Fibroblast of lung (primary cell): ENCODE measurements at regions not wholly inside any gene's neighbourhood (a gene's known extent, or its start where the extent isn't known, plus 50 kb on each side); places are given as distances from the start of the nearest gene placed in this dataset.

Experiments used
- EZH2 ChIP-seq: IDR thresholded peaks from 2 replicates; pipeline ENCODE4 v1.5.1; 2012; ENCODE audit warnings: low read length, control low read depth, mild to moderate bottlenecking; ENCODE audit errors: missing control alignments
- TF ChIP-seq, protein P1 (sequence below), 2 donors: IDR thresholded peaks in 1 of 2; conservative IDR thresholded peaks in 1 of 2; 1 replicate in 1 of 2; 2 replicates in 1 of 2; pipeline ENCODE4 v1.5.1; 2011 to 2012; ENCODE audit warnings: low read length in 2 of 2, control low read depth in 1 of 2, inconsistent platforms in 1 of 2, low read depth in 1 of 2, mild to moderate bottlenecking in 1 of 2

- no peak for TF ChIP-seq EZH2
- TF ChIP-seq, protein P1, sequence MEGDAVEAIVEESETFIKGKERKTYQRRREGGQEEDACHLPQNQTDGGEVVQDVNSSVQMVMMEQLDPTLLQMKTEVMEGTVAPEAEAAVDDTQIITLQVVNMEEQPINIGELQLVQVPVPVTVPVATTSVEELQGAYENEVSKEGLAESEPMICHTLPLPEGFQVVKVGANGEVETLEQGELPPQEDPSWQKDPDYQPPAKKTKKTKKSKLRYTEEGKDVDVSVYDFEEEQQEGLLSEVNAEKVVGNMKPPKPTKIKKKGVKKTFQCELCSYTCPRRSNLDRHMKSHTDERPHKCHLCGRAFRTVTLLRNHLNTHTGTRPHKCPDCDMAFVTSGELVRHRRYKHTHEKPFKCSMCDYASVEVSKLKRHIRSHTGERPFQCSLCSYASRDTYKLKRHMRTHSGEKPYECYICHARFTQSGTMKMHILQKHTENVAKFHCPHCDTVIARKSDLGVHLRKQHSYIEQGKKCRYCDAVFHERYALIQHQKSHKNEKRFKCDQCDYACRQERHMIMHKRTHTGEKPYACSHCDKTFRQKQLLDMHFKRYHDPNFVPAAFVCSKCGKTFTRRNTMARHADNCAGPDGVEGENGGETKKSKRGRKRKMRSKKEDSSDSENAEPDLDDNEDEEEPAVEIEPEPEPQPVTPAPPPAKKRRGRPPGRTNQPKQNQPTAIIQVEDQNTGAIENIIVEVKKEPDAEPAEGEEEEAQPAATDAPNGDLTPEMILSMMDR (conservative IDR thresholded peaks at IDR 0.05 in 1 of 2, IDR thresholded peaks at IDR 0.05 in 1 of 2; ENCODE audit: low read depth in 1 of 2, low read length in 2 of 2), result no peak
These were observed 52.7 kb upstream of the STX16 start for GRCh38 chr20:58598211-58599015.
